ENCODE measurements at regions not wholly inside any gene's neighbourhood (a gene's known extent, or its start where the extent isn't known, plus 50 kb on each side); places are given as distances from the start of the nearest gene placed in this dataset.

DNA sequence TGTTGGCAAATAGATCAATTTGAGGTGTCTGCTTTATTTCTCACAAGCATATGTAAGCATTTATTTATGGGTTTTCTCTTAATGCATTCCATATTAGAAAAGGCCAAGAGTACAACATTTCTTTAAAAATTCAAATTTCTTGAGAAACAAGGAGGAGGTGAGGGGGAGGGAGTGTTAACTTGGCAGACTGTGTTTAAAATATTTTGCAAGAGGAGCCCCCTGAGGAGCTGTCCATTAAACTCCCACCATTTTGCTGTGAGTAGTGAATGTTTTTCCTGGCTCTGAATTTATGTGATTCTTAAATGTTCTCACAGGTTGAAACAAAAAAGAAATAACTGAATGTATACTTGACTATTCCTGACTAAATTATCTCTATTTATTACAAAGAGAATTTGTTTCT is 363.8 kb downstream of the PTPRC start:
- TF ChIP-seq POLR2AphosphoS5 (IDR thresholded peaks at IDR 0.05; ENCODE audit: low read depth, low read length) (no peak), POLR2A (IDR thresholded peaks at IDR 0.05; ENCODE audit: low read depth, low read length) (no peak), TAF1 (IDR thresholded peaks at IDR 0.05; ENCODE audit: low read depth, low read length) (no peak), PAX5 (IDR thresholded peaks at IDR 0.05; ENCODE audit: insufficient read depth, low read length, severe bottlenecking) (no peak)
